GM12878 (cell line): ENCODE measurements at regions not wholly inside any gene's neighbourhood (a gene's known extent, or its start where the extent isn't known, plus 50 kb on each side); places are given as distances from the start of the nearest gene placed in this dataset.
"Not testable (repeated sequence)": the region's sequence is repeated elsewhere in the genome, so short reads cannot be mapped to it uniquely, and the experiment has no call there.

Experiments
- CBFB ChIP-seq: IDR thresholded peaks from 2 replicates; pipeline ENCODE4 v1.6.1; 2016; ENCODE audit warnings: antibody characterized with exemption, low read depth
- CTCF ChIP-seq, 3 experiments: IDR thresholded peaks in 2 of 3; conservative IDR thresholded peaks in 1 of 3; 2 replicates each; pipeline ENCODE4 v1.5.1; 2011; ENCODE audit warnings: low read depth in 3 of 3, low read length in 3 of 3, mild to moderate bottlenecking in 3 of 3, control low read depth in 2 of 3, moderate library complexity in 2 of 3, inconsistent platforms in 1 of 3, mixed read lengths in 1 of 3; ENCODE audit not compliant: control insufficient read depth in 2 of 3, insufficient read depth in 1 of 3; ENCODE audit errors: extremely low read depth in 1 of 3
- EED ChIP-seq: sonication (generic); IDR thresholded peaks from 2 replicates; pipeline ENCODE4 v1.6.1; 2016; ENCODE audit warnings: antibody characterized with exemption, low read depth
- POLR2A ChIP-seq: IDR thresholded peaks from 2 replicates; pipeline ENCODE4 v1.6.1; 2011; ENCODE audit warnings: low read depth, mild to moderate bottlenecking, low read length
- RFX5 ChIP-seq: IDR thresholded peaks from 2 replicates; pipeline ENCODE4 v1.6.1; 2011; ENCODE audit warnings: low read depth, low read length, improper control_type of control experiment
- SIN3A ChIP-seq: IDR thresholded peaks from 2 replicates; pipeline ENCODE4 v1.6.1; 2012; ENCODE audit warnings: low read depth, low read length, improper control_type of control experiment
- TAF1 ChIP-seq: IDR thresholded peaks from 2 replicates; pipeline ENCODE4 v1.6.1; 2011; ENCODE audit warnings: mild to moderate bottlenecking, low read depth, low read length, borderline replicate concordance

- not testable (repeated sequence) for TF ChIP-seq CTCF (IDR thresholded peaks at IDR 0.05 in 2 of 3, conservative IDR thresholded peaks at IDR 0.05 in 1 of 3; ENCODE audit: control insufficient read depth in 2 of 3, extremely low read depth in 1 of 3, insufficient read depth in 1 of 3, low read depth in 3 of 3, low read length in 3 of 3); TAF1; POLR2A; EED; CBFB; RFX5; SIN3A
Observed at GRCh38 chr13:30525212-30525611, 59.5 kb upstream of the HMGB1 start.
